HepG2 (cell line): ENCODE measurements at regions not wholly inside any gene's neighbourhood (a gene's known extent, or its start where the extent isn't known, plus 50 kb on each side); places are given as distances from the start of the nearest gene placed in this dataset.

Experiments used
- EZH2 ChIP-seq: conservative IDR thresholded peaks from 2 replicates; pipeline ENCODE4 v1.6.1; 2012; ENCODE audit warnings: mild to moderate bottlenecking, low read depth, low read length, moderate library complexity
- GABPA ChIP-seq, 2 experiments: IDR thresholded peaks; 2 replicates each; pipeline ENCODE4 v1.6.1; 2011 to 2016; ENCODE audit warnings: low read depth in 2 of 2, low read length in 1 of 2, missing biosample characterization in 1 of 2, missing genetic modification characterization in 1 of 2
- IRX3 ChIP-seq: sonication (generic); formaldehyde crosslinking; IDR thresholded peaks from 2 replicates; pipeline ENCODE4 v1.8.1; 2023; ENCODE audit warnings: mild to moderate bottlenecking, low read depth, missing genetic modification reagents, borderline replicate concordance
- KLF6 ChIP-seq: IDR thresholded peaks from 2 replicates; pipeline ENCODE4 v1.8.0; 2016; ENCODE audit warnings: missing biosample characterization, missing genetic modification reagents
- MED13 ChIP-seq: sonication (generic); formaldehyde crosslinking; IDR thresholded peaks from 2 replicates; pipeline ENCODE4 v1.5.0; 2020; ENCODE audit warnings: missing genetic modification reagents
- MLX ChIP-seq: IDR thresholded peaks from 2 replicates; pipeline ENCODE4 v1.6.1; 2016
- PLRG1 ChIP-seq: fragments of 450-650 bp; conservative IDR thresholded peaks from 2 replicates; pipeline ENCODE4 v1.6.1; 2016
- SRSF1 ChIP-seq: fragments of 200-400 bp; formaldehyde crosslinking; optimal IDR thresholded peaks from 2 replicates; pipeline ENCODE3; 2017; ENCODE audit warnings: mild to moderate bottlenecking, low read depth, low read length, moderate library complexity
- ZBTB21 ChIP-seq: sonication (generic); formaldehyde crosslinking; IDR thresholded peaks from 2 replicates; pipeline ENCODE4 v1.4.0; 2020; ENCODE audit warnings: missing genetic modification reagents

GRCh38 chr17:63035695-63036094 lies 69.7 kb downstream of the TANC2 start:
- TF ChIP-seq ZBTB21 (CRISPR knock-in tag) (no peak), MED13 (CRISPR knock-in tag) (no peak), MLX (CRISPR knock-in tag) (no peak), SRSF1 (no peak), KLF6 (CRISPR knock-in tag) (no peak), EZH2 (no peak), GABPA (IDR thresholded peaks at IDR 0.05; ENCODE audit: low read depth, low read length) (no peak), GABPA (CRISPR knock-in tag; IDR thresholded peaks at IDR 0.05; ENCODE audit: low read depth) (no peak), IRX3 (CRISPR knock-in tag) (no peak), PLRG1 (no peak)
